GM21367 (cell line): ENCODE measurements at regions not wholly inside any gene's neighbourhood (a gene's known extent, or its start where the extent isn't known, plus 50 kb on each side); places are given as distances from the start of the nearest gene placed in this dataset.
"Not testable (repeated sequence)": the region's sequence is repeated elsewhere in the genome, so short reads cannot be mapped to it uniquely, and the experiment has no call there.

Experiments
- ATAC-seq: cut with Tn5 transposase; IDR thresholded peaks from one replicate; pipeline ENCODE4 v1.9.1; 2021; ENCODE audit not compliant: unreplicated experiment

GRCh38 chr5:144048259-144048856 is 122.1 kb downstream of the YIPF5 start:
- ATAC-seq: no peak

GRCh38 chr5:144055391-144055790 is 115.1 kb downstream of the YIPF5 start:
- not testable (repeated sequence) for ATAC-seq

GRCh38 chr5:144060091-144060490 is 110.4 kb downstream of the YIPF5 start:
- ATAC-seq: not testable (repeated sequence)

GRCh38 chr5:144060598-144060997 is 109.9 kb downstream of the YIPF5 start:
- no peak for ATAC-seq

GRCh38 chr5:144065786-144066185 is 104.7 kb downstream of the YIPF5 start:
- ATAC-seq: no peak

- ATAC-seq: no peak
These were observed 97.9 kb downstream of the YIPF5 start for GRCh38 chr5:144072518-144072927.

GRCh38 chr5:144076521-144077083 is 93.9 kb downstream of the YIPF5 start:
- ATAC-seq: no peak

- no peak for ATAC-seq
These were observed 87.3 kb downstream of the YIPF5 start for GRCh38 chr5:144083185-144083584.

GRCh38 chr5:144084971-144085370 is 85.5 kb downstream of the YIPF5 start:
- no peak for ATAC-seq

DNA sequence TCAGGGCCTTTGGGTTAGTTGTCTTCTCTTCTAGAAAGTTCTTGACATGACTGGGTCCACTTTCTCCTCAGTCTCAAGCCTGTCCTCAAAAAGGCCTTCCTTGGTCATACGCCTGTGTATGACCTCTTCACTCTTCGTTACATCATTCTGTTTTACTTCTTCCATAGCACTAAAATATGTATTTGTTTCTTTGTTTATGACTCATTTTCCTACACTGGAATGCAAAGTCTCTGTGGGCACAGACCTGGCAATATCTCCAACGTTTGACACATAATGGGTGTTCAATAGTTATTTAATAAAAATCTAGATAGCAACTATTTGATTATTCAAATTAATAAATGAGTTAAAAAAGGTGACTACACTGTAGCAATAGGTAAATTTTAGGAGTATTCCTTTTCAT is 85.1 kb downstream of the YIPF5 start:
- no peak for ATAC-seq

- no peak for ATAC-seq
These were observed 84.2 kb downstream of the YIPF5 start for GRCh38 chr5:144086295-144086694.

DNA sequence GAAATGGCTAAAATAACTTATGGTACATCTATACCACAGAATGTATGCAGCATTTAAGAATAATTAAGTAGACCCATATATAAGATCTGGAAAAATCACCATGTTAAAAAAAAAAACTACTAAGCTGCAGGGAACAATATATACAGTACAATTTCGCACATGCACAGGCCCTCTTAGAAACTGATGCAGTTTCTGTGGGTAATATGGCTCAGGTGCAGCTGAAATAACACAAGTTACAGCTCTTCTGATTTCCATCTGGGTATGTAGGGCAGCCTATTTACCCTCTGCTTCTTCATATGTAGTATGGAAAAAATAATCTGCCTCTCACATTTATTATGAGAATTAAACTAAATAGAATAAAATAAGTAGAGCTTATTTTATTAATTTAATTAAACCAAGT is 82.9 kb downstream of the YIPF5 start:
- ATAC-seq: no peak

- ATAC-seq: no peak
These were observed 82.0 kb downstream of the YIPF5 start for GRCh38 chr5:144088206-144089064.

GRCh38 chr5:144089401-144090021 is 80.9 kb downstream of the YIPF5 start:
- peak; percentile 59 for ATAC-seq

- ATAC-seq: no peak
These were observed 78.0 kb downstream of the YIPF5 start for GRCh38 chr5:144092508-144092907.

DNA sequence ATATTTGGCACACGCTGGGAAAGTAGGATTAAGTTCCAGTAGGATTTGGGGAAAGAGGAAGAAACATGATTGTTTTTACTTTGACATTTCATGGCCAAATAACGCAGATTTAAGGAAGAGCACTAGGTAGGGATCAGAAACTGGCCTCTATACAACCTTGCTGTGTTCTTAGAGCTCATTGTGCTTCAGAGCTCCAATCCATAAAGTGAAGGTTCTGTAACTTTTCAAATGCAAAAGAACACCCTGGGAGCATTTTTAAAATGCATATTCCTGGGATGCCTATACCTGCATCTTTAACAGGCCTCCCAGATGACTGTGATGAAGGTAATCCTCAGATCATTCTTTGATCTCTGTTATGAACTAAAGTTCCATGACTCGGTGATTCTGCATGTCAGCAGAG is 77.1 kb downstream of the YIPF5 start:
- ATAC-seq: no peak

DNA sequence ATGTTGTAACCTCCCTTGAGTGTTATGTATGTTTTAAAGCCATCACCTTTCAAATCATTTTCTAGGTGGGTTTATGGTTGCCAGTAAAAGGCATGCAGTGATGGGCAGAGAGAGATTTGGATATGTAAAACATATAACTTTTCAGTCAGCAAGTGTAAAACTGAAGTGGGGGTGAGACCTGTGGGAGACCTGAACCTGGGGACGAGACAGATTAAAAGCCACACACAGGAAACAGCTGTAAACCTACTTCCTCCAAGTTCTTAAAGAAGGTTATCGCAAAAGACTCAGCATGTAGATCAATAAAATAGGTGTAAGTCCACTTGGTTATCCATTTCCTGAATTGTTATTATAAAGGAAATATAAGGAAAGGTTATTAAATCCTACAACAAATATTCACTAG is 76.6 kb downstream of the YIPF5 start:
- no peak for ATAC-seq

- ATAC-seq: no peak
These were observed 69.8 kb downstream of the YIPF5 start for GRCh38 chr5:144100702-144101101.

GRCh38 chr5:144101616-144102015 is 68.8 kb downstream of the YIPF5 start:
- no peak for ATAC-seq

DNA sequence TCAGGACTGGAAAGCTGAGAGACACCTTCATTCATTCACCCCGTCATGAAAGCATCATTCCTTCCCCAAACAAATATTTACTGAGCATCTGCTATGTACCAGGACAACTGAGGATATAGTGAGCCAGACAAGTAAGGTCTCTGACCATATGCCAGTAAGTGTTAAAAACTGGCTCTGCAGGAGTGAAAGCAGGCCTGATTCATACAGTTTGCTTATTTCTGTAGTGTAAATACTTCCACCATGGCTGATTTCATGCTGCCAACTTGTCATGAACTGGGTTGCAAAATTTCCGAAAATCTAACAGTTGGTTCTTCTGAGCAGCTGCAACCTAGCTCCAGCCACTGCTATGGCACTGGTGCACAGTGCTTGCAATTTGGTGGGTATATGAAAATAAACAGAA is 68.1 kb downstream of the YIPF5 start:
- no peak for ATAC-seq

DNA sequence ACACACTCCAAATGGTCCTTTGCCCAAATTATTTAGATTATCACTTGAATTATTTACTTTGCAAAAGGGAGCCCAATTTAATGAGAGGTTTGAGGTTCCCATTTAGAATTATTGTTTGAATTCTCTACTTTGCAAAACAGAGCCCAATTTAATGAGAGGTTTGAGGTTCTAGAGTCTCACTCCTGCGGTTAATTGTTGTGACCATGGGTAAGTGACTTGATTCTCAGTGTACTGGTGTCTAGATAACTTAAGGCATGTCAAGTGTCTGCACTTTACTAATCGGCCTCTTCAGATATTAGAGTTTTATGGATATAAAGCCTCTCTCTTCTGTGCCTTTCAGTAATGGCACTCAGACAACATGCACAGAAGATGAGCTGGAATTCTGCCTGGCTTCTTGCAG is 67.5 kb downstream of the YIPF5 start:
- ATAC-seq: no peak
